A549 (cell line): ENCODE measurements at regions not wholly inside any gene's neighbourhood (a gene's known extent, or its start where the extent isn't known, plus 50 kb on each side); places are given as distances from the start of the nearest gene placed in this dataset.

Source experiments
- EP300 ChIP-seq, 2 experiments: fragments of >200 bp; sonication (Bioruptor Twin); formaldehyde crosslinking; IDR thresholded peaks; 2 replicates in 1 of 2; 3 replicates in 1 of 2; pipeline ENCODE4 v1.6.1; 2016 to 2017
- KDM1A ChIP-seq: fragments of 200-600 bp; sonication (generic); IDR thresholded peaks from 2 replicates; pipeline ENCODE4 v1.6.1; 2016; ENCODE audit warnings: low read depth, mild to moderate bottlenecking
- MAZ ChIP-seq: fragments of 150-350 bp; IDR thresholded peaks from 2 replicates; pipeline ENCODE4 v1.6.1; 2014; ENCODE audit warnings: antibody characterized with exemption, low read depth, low read length, borderline replicate concordance
- POLR2A ChIP-seq: IDR thresholded peaks from 2 replicates; pipeline ENCODE4 v1.6.1; 2012; ENCODE audit warnings: mild to moderate bottlenecking, low read length
- POLR2AphosphoS2 ChIP-seq: conservative IDR thresholded peaks from 2 replicates; pipeline ENCODE4 v1.6.1; 2012; ENCODE audit warnings: low read length, improper control_type of control experiment, inconsistent platforms
- RAD21 ChIP-seq, 2 experiments: fragments of >200 bp in 1 of 2; sonication (Bioruptor Twin) in 1 of 2; formaldehyde crosslinking in 1 of 2; IDR thresholded peaks in 1 of 2; conservative IDR thresholded peaks in 1 of 2; 2 replicates in 1 of 2; 3 replicates in 1 of 2; pipeline ENCODE4 v1.6.1; 2012 to 2018; ENCODE audit warnings: inconsistent platforms in 1 of 2
- RNF2 ChIP-seq: fragments of 200-600 bp; sonication (generic); IDR thresholded peaks from 2 replicates; pipeline ENCODE4 v1.6.1; 2016; ENCODE audit warnings: low read depth, mild to moderate bottlenecking, antibody characterized with exemption, moderate library complexity, borderline replicate concordance
- TF ChIP-seq, protein P1 (sequence below): fragments of >200 bp; sonication (Bioruptor Twin); formaldehyde crosslinking; IDR thresholded peaks from 3 replicates; pipeline ENCODE4 v1.5.1; 2016
- TF ChIP-seq, protein P2 (sequence below): IDR thresholded peaks from 2 replicates; pipeline ENCODE4 v1.6.1; 2012
- TF ChIP-seq, protein P3 (sequence below): fragments of 150-350 bp; IDR thresholded peaks from 2 replicates; pipeline ENCODE4 v1.6.1; 2014; ENCODE audit warnings: low read depth, mild to moderate bottlenecking, low read length

DNA sequence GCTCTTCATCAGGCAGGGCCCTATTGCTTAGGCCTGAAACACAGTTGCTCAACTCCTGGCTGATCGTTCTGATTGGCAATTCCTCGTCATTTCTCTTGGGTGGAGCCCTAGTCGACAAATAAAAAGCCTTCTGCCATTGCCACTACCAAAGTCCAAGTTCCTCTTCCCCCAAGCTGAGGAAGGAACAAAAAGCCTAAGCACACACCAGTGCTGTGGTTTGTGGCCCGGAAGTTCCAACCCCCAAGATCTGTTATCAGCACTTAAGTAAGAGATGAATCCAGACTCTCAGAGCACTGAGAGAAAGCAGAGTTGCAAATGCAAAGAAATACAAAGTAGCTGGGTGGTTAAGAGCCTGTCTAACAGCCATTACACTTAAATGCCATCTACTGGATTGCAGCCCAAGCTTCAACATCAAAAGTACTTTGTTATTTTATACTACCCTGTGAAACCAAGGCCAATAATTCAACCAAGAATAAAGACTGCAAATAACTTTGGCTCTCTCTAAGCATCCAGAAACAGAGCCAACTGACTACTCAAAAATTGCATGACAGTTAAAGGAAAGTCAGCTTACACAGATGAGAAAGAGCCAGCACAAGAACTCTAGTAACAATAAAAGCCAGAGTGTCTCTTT lies 1024.0 kb downstream of the GRIK2 start:
- no peak for TF ChIP-seq POLR2AphosphoS2
- TF ChIP-seq, protein P1, sequence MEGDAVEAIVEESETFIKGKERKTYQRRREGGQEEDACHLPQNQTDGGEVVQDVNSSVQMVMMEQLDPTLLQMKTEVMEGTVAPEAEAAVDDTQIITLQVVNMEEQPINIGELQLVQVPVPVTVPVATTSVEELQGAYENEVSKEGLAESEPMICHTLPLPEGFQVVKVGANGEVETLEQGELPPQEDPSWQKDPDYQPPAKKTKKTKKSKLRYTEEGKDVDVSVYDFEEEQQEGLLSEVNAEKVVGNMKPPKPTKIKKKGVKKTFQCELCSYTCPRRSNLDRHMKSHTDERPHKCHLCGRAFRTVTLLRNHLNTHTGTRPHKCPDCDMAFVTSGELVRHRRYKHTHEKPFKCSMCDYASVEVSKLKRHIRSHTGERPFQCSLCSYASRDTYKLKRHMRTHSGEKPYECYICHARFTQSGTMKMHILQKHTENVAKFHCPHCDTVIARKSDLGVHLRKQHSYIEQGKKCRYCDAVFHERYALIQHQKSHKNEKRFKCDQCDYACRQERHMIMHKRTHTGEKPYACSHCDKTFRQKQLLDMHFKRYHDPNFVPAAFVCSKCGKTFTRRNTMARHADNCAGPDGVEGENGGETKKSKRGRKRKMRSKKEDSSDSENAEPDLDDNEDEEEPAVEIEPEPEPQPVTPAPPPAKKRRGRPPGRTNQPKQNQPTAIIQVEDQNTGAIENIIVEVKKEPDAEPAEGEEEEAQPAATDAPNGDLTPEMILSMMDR = no peak
- no peak for TF ChIP-seq POLR2A
- no peak for TF ChIP-seq RNF2
- no peak for TF ChIP-seq RAD21 (conservative IDR thresholded peaks at IDR 0.05 in 1 of 2, IDR thresholded peaks at IDR 0.05 in 1 of 2)
- TF ChIP-seq, protein P2, sequence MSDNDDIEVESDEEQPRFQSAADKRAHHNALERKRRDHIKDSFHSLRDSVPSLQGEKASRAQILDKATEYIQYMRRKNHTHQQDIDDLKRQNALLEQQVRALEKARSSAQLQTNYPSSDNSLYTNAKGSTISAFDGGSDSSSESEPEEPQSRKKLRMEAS = no peak
- TF ChIP-seq, protein P3, sequence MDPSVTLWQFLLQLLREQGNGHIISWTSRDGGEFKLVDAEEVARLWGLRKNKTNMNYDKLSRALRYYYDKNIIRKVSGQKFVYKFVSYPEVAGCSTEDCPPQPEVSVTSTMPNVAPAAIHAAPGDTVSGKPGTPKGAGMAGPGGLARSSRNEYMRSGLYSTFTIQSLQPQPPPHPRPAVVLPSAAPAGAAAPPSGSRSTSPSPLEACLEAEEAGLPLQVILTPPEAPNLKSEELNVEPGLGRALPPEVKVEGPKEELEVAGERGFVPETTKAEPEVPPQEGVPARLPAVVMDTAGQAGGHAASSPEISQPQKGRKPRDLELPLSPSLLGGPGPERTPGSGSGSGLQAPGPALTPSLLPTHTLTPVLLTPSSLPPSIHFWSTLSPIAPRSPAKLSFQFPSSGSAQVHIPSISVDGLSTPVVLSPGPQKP = no peak
- no peak for TF ChIP-seq KDM1A
- TF ChIP-seq MAZ = no peak
- TF ChIP-seq EP300 (IDR thresholded peaks at IDR 0.05) = no peak
